NB4 (cell line): ENCODE measurements at regions not wholly inside any gene's neighbourhood (a gene's known extent, or its start where the extent isn't known, plus 50 kb on each side); places are given as distances from the start of the nearest gene placed in this dataset.

Source experiments
- MAX ChIP-seq: IDR thresholded peaks from 2 replicates; pipeline ENCODE4 v1.6.1; 2011; ENCODE audit warnings: low read depth, low read length
- TF ChIP-seq, protein P1 (sequence below): IDR thresholded peaks from one replicate; pipeline ENCODE4 v1.5.1; 2012; ENCODE audit warnings: low read depth, low read length

GRCh38 chr1:69082312-69082711 is 485.4 kb upstream of the LRRC7 start:
- TF ChIP-seq, protein P1, sequence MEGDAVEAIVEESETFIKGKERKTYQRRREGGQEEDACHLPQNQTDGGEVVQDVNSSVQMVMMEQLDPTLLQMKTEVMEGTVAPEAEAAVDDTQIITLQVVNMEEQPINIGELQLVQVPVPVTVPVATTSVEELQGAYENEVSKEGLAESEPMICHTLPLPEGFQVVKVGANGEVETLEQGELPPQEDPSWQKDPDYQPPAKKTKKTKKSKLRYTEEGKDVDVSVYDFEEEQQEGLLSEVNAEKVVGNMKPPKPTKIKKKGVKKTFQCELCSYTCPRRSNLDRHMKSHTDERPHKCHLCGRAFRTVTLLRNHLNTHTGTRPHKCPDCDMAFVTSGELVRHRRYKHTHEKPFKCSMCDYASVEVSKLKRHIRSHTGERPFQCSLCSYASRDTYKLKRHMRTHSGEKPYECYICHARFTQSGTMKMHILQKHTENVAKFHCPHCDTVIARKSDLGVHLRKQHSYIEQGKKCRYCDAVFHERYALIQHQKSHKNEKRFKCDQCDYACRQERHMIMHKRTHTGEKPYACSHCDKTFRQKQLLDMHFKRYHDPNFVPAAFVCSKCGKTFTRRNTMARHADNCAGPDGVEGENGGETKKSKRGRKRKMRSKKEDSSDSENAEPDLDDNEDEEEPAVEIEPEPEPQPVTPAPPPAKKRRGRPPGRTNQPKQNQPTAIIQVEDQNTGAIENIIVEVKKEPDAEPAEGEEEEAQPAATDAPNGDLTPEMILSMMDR = no peak
- no peak for TF ChIP-seq MAX
